ENCODE measurements at regions not wholly inside any gene's neighbourhood (a gene's known extent, or its start where the extent isn't known, plus 50 kb on each side); places are given as distances from the start of the nearest gene placed in this dataset.

GRCh38 chr9:78399153-78399552, 102.2 kb downstream of the PSAT1 start:
- TF ChIP-seq CTCF (IDR thresholded peaks at IDR 0.05), result no peak

GRCh38 chr9:78400496-78400895, 103.6 kb downstream of the PSAT1 start:
- TF ChIP-seq CTCF (IDR thresholded peaks at IDR 0.05), result no peak

- no peak for TF ChIP-seq CTCF (IDR thresholded peaks at IDR 0.05)
These were observed 108.5 kb downstream of the PSAT1 start for GRCh38 chr9:78405461-78405860.

DNA sequence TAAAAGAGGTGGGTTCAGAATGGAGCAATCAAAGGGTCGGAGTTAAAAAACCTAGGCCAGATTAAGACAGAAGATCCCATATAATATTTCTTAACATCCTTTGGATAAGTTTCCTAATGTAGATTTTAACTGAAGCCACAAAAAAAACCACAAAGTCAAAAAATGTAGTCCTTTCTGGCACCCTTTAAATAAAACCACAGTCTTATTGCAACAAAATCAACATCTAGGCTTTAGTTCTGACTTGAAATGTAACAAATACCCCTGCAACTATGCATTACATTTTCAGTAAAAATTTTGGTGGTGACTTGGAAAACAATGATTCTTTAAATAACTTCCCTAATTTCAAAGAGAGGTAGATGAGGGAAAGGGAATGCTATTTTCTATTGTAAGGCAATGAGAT, 109.2 kb downstream of the PSAT1 start:
- TF ChIP-seq CTCF (IDR thresholded peaks at IDR 0.05), result no peak

- no peak for TF ChIP-seq CTCF (IDR thresholded peaks at IDR 0.05)
These were observed 110.0 kb downstream of the PSAT1 start for GRCh38 chr9:78406933-78407332.

DNA sequence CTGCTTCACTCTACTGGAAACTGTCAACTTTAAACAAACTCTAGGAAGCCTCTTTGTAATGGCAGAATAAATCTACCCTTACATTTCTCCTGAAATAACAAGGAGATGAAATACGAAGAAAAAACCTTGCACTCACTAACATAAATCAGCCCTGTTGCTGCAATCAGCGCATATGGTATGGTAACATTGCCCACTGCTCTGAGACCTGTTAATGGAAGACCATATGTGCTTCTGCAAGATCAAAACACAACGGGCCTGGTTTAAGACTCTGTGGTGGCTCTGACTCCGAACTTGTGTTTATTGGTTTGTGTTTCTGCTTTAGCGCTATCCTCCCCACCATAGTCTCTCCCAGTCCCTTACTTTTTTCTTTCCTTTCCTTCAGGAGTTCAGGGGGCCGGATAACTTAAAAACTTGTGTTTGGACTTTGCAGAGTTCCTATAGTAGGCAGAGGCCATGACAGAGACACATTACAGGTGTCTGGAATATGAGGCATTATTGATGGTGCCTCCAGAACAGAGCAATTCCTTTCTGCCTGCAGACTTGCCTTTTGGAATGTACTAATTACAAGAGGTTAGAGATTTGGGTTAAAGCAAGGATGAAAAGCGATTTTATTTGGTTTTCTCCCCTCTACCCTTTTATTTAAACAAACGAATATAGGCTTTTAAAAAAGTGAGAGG, 110.8 kb downstream of the PSAT1 start:
- TF ChIP-seq CTCF (IDR thresholded peaks at IDR 0.05), result no peak

DNA sequence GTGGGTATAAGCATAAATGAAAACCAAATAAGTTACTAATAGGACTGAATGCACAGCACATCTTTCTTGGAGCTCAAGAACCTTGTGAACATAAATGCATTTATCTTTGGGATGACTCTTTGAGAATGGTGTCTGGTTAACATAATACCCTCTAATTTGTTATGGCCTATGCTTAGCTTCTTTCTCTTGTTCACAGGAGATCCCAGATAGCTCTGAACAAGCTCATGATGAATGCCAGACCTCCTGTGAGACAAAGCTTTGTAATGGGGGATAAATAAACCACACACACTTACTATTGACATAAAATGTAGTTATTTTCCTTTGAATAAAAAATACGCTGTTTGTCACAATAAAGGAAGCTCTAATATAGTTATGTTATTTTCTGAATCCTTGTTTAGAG, 111.5 kb downstream of the PSAT1 start:
- no peak for TF ChIP-seq CTCF (IDR thresholded peaks at IDR 0.05)

- TF ChIP-seq CTCF (IDR thresholded peaks at IDR 0.05), result no peak
These were observed 125.4 kb downstream of the PSAT1 start for GRCh38 chr9:78422309-78422708.

Measured in LNCAP (cell line).